ENCODE measurements at regions not wholly inside any gene's neighbourhood (a gene's known extent, or its start where the extent isn't known, plus 50 kb on each side); places are given as distances from the start of the nearest gene placed in this dataset.

DNA sequence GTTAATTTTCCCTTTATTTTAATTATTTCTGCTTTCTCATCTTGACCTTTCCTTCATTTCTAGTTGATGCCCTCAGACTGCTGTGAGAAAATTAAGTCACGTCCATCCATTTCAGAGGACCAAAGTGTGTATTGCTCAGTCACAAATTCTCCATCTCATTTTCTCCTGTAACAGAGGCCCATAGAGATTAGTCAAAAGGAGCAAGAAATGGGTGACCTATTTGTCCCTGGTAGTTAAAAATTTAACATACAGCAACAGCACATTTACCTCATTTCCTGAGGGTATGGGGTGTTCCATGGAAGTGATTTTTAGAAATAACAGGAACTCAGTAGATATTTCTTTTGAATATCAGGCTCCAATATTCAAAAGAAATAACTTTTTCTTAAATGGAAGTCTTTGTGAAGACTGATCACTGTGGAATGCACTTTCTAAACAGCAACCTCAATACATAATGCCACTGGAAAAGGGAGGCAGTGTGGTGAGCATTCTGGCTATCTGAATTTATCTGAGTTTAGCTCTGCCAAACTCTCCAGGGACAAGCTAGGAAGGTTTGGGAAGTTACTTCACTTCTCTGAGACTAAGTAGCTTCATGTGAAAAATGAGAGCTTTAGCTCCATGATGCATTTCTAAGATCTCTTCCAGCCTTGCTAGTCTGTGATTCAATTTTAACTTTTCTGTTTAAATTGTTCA is 808.2 kb downstream of the SQOR start:
- DNase-seq: no peak

DNA sequence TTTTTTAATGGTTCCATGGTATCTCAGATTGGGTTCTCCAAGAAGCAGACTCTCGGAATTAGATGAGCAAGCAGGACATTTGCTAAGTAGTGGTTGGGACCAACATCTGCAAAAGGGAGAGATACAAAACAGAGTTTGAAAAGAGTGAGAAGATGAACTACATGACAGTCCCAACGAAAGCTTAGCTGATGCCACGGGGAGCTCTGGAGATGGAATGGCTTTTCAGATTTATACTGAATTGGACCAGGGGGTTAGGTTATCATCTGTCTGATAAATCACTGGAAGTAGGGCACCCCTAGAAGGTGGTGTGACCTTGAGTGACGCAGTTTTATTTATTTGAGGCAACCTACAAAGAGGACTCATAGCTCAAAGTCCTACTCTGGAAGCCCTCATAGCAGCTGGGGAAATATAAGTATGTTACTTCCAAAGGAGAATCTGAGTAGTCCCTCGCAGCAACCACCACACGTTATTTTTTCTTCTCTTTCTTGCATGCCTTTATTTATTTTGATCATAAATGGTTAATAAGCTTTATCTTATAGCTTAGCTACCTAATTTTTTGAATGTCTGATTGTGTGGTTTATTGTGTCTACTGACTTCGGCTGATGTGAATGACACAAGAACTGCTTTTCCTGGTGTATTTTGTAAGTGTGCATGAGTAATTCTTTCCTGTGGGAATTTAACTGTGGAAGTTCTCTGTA is 815.4 kb downstream of the SQOR start:
- no peak for DNase-seq

DNA sequence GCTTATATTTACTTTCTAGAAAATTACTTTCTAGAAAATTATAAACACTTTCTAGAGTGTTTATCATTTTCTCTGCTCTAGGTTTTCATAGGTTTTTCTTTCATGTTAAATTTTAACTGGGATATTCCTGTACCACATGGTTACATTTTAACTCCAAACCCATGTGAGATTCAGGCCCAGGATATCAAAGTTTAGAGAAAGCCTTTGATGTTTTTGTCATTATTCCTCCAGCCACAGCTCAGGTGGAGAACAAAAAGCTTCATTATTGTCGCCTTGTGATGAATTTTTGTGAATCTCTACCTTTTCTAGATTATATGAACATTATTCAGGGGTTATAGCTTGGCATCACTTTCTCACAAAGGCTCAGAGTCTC is 816.0 kb downstream of the SQOR start:
- DNase-seq: no peak

DNA sequence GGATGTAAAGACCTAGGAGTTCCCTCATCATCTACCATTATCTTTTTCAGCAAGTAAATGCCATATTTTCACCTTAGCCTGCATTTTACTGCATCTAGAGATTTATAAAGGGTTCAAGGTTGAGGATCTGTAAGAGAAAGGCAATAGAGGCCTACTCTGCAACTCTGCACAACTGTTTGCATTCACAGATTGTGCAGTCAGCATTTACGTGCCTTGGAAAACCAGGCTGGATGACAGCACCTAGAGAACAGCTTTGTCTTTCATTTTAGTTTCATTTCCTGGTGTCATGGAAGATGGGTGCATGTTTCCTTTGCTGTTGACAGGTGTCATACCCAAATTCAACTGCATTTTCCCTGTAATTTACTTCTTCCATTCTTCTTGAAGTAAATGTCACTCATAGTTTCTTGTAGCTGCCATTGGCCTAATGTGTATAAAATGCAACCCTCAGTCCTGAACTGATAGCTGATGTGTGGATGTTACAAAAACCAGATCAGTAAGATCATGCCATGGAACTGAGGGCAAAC is 817.5 kb downstream of the SQOR start:
- no peak for DNase-seq

DNA sequence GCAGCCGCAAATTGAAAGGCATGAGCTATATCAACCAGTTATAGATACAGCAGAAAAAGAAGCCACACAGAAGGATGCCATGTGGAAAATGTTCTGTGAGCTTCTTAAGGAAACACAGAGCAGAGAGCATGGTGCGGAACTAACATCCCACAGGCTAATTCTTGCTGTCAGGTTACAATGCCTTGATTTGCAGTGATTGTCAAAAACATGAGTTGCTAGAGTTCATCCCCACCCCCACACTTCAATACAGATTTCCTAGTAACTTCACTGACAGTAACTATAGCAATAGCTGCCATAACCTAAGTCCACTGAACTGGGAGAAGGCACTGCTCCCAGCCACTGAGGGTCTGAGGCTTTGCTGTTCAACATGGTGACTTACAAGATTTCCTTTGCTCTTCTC is 821.6 kb downstream of the SQOR start:
- DNase-seq: no peak

DNA sequence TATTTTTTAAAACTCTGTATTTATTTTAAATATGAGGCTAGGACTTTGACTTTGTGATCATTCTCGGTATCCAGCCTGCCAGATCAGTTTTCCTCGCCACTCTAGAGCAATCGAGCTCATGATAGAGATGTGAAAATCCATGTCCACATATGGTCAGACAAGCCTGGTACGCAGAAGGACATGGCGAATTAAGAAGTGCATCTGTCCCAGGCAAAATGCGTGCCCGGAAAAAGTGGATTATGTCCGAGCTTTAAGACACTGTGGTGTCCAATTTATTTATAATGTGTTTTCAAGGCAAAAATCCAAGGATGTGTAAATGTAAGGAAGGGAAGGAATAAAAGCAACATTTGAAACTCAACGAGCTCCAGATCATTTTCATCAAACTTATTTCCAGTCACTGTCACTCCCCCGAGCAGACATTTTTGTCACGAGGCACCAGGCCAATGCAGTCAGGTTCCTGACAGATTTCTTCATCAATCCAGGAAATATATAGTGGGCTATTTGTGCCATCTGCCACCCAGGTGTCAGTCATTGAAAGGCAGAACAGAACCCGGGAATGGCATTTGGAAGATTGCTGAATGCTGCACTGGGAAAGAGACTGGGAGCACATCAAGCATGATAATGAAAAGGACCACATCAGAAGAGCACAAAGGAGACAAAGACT is 825.7 kb downstream of the SQOR start:
- DNase-seq: no peak

DNA sequence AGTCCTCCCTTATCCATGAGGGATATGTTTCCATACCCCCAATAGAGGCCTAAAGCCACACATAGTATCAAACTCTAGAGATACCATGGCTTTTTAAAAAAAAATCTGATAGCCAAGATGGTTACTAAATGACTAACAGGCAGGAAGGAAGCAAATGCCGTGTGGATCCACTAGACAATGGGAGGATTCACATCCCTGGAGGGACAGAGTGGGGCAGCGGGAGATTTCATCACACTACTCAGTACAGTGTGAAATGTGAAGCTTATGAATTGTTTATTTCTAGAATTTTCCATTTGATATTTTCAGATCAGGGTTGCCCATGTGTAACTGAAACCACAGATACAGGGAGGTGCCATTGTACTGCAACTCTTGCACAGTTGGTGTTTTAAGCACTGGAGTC is 826.6 kb downstream of the SQOR start:
- DNase-seq: no peak

DNA sequence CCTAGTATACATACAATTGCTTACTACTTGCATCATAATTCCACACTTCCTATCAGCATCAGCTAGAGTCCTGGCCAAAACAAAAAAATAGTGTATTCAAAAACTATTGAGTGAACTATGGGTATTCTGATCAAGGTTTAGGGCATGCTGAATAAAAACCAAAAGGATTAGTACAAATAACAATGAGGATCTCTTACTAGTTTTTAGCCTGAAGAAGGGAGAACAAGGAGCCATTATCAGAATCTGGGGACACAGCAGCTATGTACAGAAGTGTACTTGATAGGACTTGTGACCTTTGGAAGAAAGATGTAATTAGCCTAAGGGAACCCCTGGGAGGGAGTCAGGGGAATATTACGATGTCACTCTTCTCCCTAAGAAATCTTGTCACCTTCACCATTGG is 832.2 kb downstream of the SQOR start:
- DNase-seq: no peak

DNA sequence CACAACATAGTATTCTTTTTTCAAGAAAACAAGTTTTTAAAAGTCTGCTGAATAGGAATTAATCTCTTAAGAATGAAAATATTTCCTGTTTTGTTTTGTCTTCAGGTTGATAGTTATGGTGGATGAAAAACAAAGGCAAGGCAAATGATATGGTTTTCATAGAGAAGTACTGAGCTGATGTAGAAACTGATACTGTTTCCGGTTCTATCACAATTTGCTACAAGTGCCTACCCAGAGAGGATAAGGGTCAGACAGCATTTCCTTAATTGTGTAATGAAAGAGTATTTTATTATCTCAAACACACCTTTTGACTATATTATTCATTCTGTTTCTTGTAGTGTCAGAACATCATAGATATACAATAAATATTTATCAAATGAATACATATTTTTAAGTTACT is 836.3 kb downstream of the SQOR start:
- no peak for DNase-seq

DNA sequence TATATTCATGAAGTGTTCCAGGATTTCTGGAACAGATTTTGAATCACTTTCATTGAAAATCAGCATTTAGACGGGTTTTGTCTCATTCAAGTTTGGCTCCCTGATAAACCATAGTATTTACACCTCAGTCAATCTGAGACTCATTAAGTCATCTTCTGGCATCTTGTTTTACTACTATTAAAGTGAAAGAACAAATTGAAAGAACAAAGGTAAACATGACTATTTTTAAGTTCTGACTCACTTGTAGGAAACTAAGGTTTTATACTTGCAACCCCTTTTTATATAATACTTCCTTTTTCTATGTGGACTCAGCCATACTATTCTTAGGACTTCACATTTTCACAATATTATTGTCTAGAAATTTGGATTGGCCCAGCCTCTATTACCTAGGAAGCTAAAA is 854.4 kb downstream of the SQOR start:
- no peak for DNase-seq

DNA sequence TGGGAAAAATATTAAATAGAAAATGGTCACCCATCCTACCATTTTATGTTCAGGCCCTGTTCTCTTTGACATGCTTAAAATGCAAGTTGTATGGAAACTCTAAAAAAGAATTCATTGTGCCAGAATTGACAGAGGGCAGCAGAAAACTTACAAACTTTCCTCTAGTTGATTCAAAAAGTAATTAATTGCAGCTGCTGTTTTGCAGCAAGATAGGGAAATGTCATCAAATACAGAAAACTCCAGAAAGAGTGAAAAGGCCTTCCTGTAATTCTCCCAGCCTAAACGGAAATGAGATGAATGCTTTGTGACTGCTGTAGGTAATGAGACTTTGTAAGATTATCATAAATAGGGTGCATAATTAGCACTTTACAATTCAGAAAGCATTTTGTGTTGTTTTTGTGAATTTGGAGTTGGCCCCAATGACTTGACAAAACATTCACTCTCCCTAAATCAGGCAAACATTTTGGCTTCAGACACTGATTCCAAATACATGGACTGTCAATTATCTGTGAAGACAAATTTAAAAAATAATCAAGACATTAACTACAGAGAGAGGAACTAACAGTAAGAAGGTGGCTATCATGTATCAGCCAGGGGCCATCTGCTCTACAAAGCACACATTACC is 861.8 kb downstream of the SQOR start:
- no peak for DNase-seq

DNA sequence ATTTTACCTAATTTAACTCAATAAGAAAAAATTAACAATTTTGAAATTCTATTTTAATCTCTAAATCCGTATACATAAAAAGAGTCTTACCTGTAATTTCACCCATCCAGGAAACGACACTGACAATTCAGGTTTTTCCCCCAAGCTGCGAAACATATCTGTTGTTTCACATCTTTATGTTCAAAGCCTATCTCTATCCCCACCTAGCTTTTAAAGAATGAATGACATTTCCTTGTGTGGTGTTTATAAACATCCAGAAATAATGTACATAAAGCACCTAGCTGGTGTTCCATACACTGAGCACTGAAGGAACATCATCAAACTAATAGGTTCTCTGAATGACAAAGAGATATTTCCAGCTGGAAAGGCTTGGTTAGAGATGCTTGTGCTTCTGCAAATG is 867.8 kb downstream of the SQOR start:
- DNase-seq: no peak

DNA sequence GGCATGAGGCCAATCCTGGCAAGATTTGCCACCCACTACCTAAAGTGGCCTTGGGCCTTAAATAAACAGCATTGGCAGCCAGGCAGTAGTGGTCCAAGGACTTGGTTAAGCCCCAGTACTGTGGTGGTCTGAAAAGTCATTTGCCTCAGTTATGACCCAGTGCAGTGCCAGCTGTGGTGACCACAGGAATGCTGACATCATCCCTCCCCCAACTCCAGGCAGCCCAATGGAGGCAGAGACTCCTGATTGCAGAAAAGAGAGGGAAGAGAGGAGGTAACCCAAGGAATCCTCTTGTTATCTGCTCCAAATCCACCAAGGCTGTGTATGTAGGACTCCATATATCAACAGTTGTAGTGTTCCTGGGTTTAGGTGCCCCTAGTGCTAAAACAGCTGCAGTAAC is 883.6 kb downstream of the SQOR start:
- no peak for DNase-seq

DNA sequence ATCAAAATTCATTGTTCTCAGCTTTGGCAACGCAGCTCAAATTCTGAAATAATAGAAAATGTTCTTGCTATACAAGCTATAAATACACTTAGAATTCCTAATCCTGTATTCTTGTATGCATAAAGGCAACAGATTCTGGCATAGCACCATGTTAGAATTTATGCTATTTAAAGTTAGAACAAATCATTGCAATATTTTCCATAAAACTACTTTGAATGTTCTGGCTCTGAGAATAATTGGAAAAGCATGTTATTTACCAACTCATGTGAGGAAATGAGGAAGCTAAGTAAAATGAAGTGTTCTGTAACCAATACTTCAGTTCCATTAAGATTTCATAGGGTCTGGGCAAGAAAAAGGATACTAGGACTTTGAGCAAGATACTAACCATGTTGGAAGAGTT is 888.9 kb downstream of the SQOR start:
- no peak for DNase-seq

DNA sequence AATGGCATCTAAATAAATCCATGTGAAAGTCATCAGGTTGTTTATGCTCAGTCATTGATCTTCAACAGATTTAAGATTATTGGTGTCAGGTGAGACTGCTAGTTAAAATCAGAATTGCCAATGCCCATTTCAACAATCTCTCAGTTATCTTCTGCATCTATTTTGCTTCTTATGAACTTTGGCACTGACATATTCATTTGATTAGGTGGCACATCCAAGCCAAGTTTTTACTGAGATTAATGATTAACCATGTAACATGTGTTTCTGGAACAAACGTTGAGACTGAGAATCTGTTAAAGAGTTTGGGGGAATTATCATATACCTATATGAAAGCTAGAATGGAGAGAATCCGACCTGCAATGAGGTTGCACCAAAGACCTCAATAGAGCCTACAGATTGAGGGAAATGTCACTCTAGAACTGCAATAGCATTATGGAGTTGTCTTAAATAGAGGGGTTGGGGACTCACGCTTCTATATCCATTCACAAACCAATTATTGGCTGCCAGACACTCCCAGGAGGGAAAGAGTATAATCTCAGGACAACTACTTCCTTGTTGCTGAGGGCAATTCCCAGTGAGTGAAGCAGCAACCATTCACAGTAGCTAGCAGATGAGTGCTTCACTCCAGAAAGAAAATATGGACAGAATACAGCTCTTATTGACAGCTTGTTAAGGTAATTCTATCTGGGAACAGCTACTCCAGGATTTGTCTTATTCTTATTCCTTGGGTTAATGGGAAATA is 891.3 kb downstream of the SQOR start:
- no peak for DNase-seq

DNA sequence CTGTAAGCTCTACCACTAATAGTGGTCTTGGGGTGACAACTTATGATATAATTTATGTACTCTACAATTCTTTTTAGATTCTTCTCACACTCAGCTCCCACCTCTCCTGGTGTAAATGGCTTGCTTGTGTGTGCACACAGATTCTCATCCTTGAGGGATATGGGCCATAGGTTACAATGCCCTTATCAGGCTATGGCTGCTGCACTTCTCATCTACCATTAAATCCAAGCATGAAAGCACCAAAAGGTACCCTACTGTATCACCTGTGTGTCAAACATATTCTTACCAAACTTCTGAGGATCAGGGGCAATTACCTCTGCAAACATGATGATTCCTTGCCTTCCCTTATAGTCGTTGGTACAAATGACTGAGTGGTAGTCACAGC is 891.9 kb downstream of the SQOR start:
- DNase-seq: no peak

DNA sequence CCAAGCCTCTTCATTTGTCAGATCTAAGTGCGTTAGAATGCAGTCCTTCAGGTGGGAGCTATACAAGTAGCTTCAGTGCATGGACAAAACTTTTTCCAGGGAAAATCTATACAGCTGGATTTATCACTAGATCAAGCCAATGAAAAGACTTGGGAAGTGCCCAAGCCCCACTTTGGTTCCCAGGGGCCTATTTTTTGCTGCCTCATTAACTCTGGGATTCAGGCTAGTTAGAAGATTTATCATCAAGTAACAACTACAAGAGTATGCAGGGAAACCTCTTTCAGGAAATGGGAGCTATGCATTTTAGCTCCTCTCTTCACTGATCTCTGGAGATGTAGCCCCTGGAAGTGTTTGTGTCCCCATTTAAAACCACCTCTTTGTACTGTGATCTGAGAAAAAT is 908.8 kb downstream of the SQOR start:
- no peak for DNase-seq

DNA sequence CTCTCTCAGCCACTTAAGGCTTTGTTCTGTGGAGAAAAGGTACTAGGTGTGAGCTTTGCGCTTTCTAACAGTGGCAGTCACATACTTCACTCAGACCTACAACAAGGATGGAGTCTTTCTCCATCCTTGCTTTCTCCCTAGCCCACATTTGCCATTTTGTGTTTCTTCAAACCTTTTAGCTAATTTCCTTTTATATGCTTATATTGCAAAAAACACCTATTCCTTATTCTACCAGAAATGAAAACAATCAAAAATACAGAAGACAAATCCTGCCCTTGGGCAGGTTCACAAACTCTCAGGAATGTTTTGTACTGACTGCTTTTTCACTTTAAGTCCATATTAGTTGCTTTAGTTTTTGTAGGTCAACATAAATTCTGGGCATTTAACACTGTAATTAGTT is 914.2 kb downstream of the SQOR start:
- DNase-seq: no peak

DNA sequence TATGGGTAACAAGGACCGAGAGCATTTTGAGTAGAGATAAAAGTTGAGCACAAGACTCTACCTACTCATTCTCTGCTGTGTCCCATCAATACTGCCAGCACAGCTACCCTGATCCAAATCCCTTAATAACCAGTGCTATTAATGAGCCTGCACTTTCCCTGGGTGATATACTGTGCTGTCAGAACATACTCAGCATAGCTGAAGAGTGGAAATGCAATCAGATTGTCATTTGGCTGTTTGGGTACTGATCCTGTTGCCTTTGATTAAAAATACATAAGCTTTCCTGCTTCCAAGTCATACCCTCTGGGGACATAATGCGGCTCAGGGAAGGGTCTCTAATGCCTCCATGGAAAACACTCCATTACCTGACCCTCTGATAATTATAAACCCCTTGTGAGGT is 917.5 kb downstream of the SQOR start:
- no peak for DNase-seq

DNA sequence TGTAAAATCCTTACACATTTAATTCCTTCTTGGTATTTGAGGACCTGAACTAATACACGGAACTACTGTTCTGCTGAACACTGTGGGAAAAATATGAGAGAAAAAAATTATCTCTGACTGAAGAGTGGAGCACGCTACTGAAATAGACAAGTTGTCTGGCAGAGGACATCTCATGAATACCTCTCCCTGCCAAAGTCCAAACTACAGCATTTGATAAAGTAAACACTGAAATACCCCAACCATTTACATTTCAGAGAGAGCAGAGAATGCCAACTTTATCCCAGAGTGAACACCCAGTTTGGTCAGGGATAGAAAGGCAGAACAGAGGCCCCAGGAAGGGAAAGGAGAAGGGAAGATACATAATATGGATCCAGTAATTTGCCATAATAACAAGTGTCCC is 920.7 kb downstream of the SQOR start:
- DNase-seq: no peak

DNA sequence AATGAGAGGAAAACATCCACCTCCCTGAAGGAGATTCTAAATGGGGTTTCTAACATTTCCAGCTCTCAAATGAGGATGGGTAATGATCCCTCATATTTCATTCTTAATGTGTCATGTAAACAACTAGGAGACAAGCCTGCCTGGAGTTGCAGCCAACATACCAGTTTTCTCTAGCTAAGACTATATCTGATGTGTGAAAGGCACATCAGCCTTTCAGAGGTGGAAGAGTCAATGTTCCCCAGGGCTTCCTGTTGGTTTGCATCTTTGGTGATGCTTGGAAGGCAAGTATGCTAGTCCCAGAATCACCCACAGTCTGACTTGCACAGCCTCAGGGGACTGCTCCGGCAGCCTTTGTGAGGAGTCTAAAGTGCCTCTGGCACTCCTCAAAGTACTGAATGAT is 921.2 kb downstream of the SQOR start:
- DNase-seq: no peak

DNA sequence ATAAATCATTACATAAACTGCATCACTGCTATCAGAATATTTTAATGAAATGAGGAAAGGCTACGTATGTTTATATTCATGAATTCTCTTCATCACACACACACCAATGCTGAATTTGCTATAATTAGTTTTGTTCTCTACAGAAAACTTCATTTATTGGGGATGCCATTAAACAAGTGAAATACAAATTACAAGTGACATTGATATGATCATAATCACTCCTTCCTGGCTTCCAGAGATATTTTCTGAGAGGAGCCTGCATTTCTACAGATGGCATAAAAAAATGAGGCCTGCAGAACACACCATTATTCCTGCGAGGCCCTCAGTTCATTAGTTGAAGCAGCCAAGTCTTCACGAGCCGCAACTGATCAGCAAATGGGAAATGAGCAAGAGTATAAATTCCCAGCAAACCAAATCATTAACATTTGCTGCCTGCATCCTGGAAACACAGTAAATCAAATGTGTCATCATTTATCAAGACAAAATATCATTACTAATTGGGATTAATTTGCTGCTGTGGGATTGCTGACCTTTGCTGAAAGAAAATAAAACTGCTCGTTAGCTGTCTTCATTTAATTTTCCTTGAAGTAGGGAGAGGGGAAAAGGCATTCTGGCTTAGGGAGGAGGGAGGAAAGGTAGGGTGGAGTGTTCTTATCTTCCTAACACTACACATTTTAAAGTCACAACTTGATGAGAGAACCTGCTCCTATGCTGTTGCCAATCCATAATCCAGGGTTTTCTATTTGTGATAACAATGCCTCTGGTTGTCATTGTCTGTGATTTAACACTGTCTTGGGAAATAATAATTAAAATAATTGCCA is 921.9 kb downstream of the SQOR start:
- DNase-seq: no peak
